HG02852 (cell line): ENCODE measurements at regions not wholly inside any gene's neighbourhood (a gene's known extent, or its start where the extent isn't known, plus 50 kb on each side); places are given as distances from the start of the nearest gene placed in this dataset.

ENCODE experiments used
- ATAC-seq: cut with Tn5 transposase; IDR thresholded peaks from one replicate; pipeline ENCODE4 v1.9.1; 2021; ENCODE audit warnings: mild to moderate bottlenecking, moderate library complexity; ENCODE audit not compliant: unreplicated experiment

GRCh38 chr11:109093354-109093753 lies 328.6 kb upstream of the C11orf87 start:
- ATAC-seq, result no peak

GRCh38 chr11:109096266-109096665 lies 325.7 kb upstream of the C11orf87 start:
- ATAC-seq, result no peak

- ATAC-seq, result no peak
Observed at GRCh38 chr11:109106151-109106906, 315.7 kb upstream of the C11orf87 start.

GRCh38 chr11:109109150-109109549 lies 312.8 kb upstream of the C11orf87 start:
- no peak for ATAC-seq

GRCh38 chr11:109109571-109110315 lies 312.2 kb upstream of the C11orf87 start:
- ATAC-seq, result no peak

- ATAC-seq, result no peak
Observed at GRCh38 chr11:109112261-109112660, 309.7 kb upstream of the C11orf87 start.

- ATAC-seq, result no peak
Observed at GRCh38 chr11:109112821-109113280, 309.1 kb upstream of the C11orf87 start.

GRCh38 chr11:109120341-109120740 lies 301.6 kb upstream of the C11orf87 start:
- no peak for ATAC-seq

- no peak for ATAC-seq
Observed at GRCh38 chr11:109121173-109121932, 300.6 kb upstream of the C11orf87 start.

GRCh38 chr11:109123816-109124787 lies 297.9 kb upstream of the C11orf87 start:
- no peak for ATAC-seq

GRCh38 chr11:109130910-109131309 lies 291.1 kb upstream of the C11orf87 start:
- no peak for ATAC-seq

- no peak for ATAC-seq
Observed at GRCh38 chr11:109132539-109132938, 289.5 kb upstream of the C11orf87 start.

GRCh38 chr11:109133159-109133558 lies 288.8 kb upstream of the C11orf87 start:
- no peak for ATAC-seq

- no peak for ATAC-seq
Observed at GRCh38 chr11:109135627-109136026, 286.4 kb upstream of the C11orf87 start.

GRCh38 chr11:109138196-109138595 lies 283.8 kb upstream of the C11orf87 start:
- ATAC-seq, result no peak

- no peak for ATAC-seq
Observed at GRCh38 chr11:109140426-109140825, 281.6 kb upstream of the C11orf87 start.

- ATAC-seq, result no peak
Observed at GRCh38 chr11:109140857-109141515, 281.0 kb upstream of the C11orf87 start.

GRCh38 chr11:109145287-109145686 lies 276.7 kb upstream of the C11orf87 start:
- ATAC-seq, result no peak

GRCh38 chr11:109147726-109148125 lies 274.3 kb upstream of the C11orf87 start:
- no peak for ATAC-seq

GRCh38 chr11:109148669-109149068 lies 273.3 kb upstream of the C11orf87 start:
- ATAC-seq, result no peak
